GM10248 (cell line): ENCODE measurements at regions not wholly inside any gene's neighbourhood (a gene's known extent, or its start where the extent isn't known, plus 50 kb on each side); places are given as distances from the start of the nearest gene placed in this dataset.

Source experiments
- CTCF ChIA-PET: fragments of 300-600 bp; sonication (Branson Sonifier 250); formaldehyde crosslinking; extraction: SDS; loops from one replicate; lab custom pipeline; 2021; ENCODE audit warnings: antibody characterized with exemption; lab: Yijun Ruan, JAX
- POLR2A ChIA-PET: fragments of 350-650 bp; sonication (Branson Sonifier 250); formaldehyde crosslinking; extraction: SDS; loops from one replicate; lab custom pipeline; 2020; ENCODE audit warnings: antibody characterized with exemption; lab: Yijun Ruan, JAX
- DNase-seq: peaks from one replicate; pipeline ENCODE4 v3.0.0; 2012; ENCODE audit errors: extremely low spot score
- TF ChIP-seq, protein P1 (sequence below): IDR thresholded peaks from 2 replicates; pipeline ENCODE4 v1.5.1; 2012; ENCODE audit warnings: mild to moderate bottlenecking, low read depth; ENCODE audit errors: extremely low read depth, missing control alignments, control extremely low read depth

DNA sequence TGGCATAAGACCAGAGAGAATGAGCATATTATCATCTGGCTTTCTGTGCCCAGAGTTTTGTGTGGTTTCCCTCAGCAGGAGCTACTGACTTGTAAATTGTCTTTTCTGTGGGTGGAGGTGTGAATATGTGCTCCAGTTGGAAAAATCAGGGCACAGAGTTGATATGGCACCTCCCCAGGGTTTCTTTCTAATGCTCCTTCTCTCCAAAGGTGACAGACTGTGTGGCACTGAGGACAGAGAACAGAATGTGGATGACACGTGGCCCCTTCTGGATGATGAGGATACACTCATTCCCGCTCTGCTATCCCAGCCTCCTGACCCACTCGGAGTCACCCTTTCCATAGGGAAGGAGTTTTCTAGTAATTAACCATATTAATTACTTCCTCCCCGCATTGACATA, 221.0 kb downstream of the ICE1 start:
- no peak for DNase-seq
- ChIA-PET CTCF (no interaction called here), POLR2A (no interaction called here)
- TF ChIP-seq, protein P1, sequence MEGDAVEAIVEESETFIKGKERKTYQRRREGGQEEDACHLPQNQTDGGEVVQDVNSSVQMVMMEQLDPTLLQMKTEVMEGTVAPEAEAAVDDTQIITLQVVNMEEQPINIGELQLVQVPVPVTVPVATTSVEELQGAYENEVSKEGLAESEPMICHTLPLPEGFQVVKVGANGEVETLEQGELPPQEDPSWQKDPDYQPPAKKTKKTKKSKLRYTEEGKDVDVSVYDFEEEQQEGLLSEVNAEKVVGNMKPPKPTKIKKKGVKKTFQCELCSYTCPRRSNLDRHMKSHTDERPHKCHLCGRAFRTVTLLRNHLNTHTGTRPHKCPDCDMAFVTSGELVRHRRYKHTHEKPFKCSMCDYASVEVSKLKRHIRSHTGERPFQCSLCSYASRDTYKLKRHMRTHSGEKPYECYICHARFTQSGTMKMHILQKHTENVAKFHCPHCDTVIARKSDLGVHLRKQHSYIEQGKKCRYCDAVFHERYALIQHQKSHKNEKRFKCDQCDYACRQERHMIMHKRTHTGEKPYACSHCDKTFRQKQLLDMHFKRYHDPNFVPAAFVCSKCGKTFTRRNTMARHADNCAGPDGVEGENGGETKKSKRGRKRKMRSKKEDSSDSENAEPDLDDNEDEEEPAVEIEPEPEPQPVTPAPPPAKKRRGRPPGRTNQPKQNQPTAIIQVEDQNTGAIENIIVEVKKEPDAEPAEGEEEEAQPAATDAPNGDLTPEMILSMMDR, result no peak

DNA sequence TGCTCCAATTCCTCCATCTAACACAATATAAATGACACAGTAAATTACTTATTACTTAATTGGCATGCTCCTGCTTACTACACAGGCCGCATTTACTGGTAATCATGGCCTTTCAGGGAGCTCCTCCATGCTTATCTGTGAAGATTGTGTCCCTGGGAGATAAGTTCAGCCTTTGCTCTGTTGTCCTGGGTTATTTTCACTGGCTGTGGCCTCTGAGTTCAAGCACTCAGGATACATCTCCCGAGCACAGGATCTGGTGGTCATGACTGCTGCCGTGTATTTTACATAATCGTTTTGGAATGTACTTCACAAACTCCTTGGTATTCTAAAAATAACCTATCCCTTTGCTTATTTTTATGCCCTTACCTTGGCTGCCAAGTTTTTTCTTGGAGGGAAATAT, 215.7 kb downstream of the ICE1 start:
- TF ChIP-seq, protein P1, result no peak
- ChIA-PET CTCF (no interaction called here), POLR2A (no interaction called here)
- DNase-seq, result no peak

DNA sequence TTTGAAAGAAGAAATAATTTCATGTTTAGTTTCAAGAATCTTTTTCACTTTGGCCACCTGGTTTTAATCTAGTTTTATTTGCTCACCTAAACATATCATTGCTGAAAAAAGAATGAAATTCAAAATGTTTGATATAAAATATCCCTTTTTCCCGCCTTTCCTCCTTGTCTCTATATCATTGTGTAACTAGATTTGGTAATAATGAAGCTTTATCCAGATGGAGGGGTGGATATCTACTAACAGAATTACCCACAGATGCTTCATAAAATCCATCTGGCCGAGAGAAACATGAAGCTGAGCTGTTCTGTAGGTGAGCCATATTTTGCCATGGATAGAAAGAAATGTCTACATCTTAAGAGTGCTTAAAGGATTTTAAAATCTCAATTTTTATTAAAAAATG, 214.7 kb downstream of the ICE1 start:
- DNase-seq, result no peak
- ChIA-PET POLR2A (no interaction called here), CTCF (no interaction called here)
- TF ChIP-seq, protein P1, result no peak

DNA sequence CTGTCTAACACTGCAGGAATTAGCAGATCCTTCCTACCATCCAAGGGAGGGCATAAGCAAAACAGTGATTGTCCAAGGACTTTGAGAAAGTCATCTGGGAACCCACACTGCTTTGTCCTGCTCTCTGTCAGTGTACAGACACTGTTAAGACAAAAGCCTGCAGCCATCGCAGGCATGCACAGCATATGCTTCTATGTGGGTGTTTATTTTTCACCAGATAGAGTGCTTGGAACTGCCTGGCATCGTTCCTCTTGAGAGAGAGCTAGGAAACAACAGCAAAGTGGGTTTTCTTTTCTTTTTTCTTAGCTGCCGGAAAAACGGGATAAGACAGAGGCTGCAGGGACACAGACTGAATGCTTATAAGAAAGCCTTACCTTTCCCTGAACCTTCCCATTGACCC, 212.3 kb downstream of the ICE1 start:
- ChIA-PET CTCF (interaction anchor here (0.6 to 1.7 kb wide), 2 partner anchors 8 to 58 kb away, joined by 3 to 4 read pairs; no protein-coding TSS in a partner anchor), POLR2A (no interaction called here)
- TF ChIP-seq, protein P1, result no peak
- no peak for DNase-seq

DNA sequence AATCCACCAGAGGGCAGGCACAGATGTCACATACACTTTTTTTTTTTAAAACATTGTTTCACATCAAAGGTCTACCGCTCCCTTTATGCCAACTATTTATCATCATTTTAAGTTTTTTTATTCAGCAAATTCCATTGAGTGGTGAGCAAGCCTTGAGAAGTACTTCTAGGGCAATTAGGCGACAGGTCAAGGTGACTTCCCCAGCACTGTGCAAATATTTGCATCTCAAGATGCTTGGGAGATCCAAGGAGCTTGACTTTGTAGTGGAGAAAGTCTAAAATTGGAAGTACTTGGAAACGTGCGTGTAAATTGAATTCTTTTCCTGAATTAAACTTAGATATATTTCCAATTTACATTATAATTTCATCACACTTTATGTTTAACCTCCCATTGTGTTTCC, 211.1 kb downstream of the ICE1 start:
- no peak for DNase-seq
- ChIA-PET CTCF (no interaction called here), POLR2A (no interaction called here)
- TF ChIP-seq, protein P1, result no peak

DNA sequence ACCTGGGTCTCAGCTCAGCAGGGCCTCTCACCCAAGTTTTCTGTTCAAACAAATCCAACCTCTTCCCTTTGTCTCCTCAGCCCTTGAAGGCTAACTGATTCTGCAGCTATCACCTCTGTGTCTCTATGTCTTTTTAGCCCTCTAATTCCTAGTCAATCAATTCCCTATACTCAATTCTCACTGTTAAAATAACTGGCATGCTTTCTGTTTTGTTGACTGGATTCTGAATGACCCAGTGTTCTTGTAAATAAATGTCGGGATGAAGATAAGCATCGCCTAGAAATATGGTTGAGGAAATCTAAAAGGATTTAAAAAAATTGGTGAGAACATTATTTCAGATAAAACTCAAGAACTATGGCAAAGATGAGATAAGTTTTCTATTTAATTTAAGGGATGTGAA, 210.2 kb downstream of the ICE1 start:
- ChIA-PET CTCF (interaction anchor here (1.2 kb wide), 1 partner anchor 11 kb away, joined by 4 read pairs; no protein-coding TSS in a partner anchor), POLR2A (no interaction called here)
- DNase-seq, result no peak
- TF ChIP-seq, protein P1, result no peak

DNA sequence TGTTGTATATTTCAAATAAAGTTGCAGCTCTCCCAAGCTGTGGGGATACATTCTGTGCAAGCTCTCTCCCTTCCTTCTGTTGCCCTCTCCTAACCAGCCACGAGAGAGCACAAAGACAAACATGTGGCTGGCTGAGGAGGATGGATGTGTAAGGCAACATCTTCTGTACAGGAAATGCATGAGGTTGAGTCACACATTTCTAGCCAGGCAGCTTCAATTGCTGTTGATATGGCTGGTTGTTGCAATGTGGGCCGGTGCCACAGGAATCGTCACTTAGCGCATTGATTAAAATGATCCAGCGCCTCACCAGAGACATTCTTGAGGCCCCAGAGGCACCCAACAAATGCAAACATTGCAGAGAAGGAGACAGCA, 207.1 kb downstream of the ICE1 start:
- CTCF ChIA-PET, result interaction anchor here (0.7 kb wide), 1 partner anchor 8 kb away, joined by 3 read pairs; no protein-coding TSS in a partner anchor
- no peak for DNase-seq
- TF ChIP-seq, protein P1, result no peak
- POLR2A ChIA-PET, result no interaction called here
